K562 (cell line): ENCODE measurements at regions not wholly inside any gene's neighbourhood (a gene's known extent, or its start where the extent isn't known, plus 50 kb on each side); places are given as distances from the start of the nearest gene placed in this dataset.

Source experiments
- ID3 ChIP-seq, 2 experiments: fragments of 250-450 bp in 1 of 2; fragments of 450-650 bp in 1 of 2; sonication (Bioruptor Pico) in 1 of 2; IDR thresholded peaks; 2 replicates each; pipeline versions ENCODE4 v1.6.1 to v1.8.0; 2016 to 2021; ENCODE audit warnings: mild to moderate bottlenecking in 2 of 2, moderate library complexity in 2 of 2, missing compliant biosample characterization in 1 of 2, missing genetic modification characterization in 1 of 2
- MAFK ChIP-seq: IDR thresholded peaks from 2 replicates; pipeline ENCODE4 v1.6.1; 2011; ENCODE audit warnings: low read length, improper control_type of control experiment
- NFIC ChIP-seq: fragments of 450-650 bp; IDR thresholded peaks from 2 replicates; pipeline ENCODE4 v1.6.1; 2017; ENCODE audit warnings: mild to moderate bottlenecking, inconsistent platforms
- ZNF121 ChIP-seq: sonication (generic); formaldehyde crosslinking; conservative IDR thresholded peaks from 2 replicates; pipeline ENCODE4 v1.8.0; 2022; ENCODE audit warnings: missing genetic modification reagents
- ZNF23 ChIP-seq: fragments of 250-450 bp; sonication (Bioruptor Pico); IDR thresholded peaks from 2 replicates; pipeline ENCODE4 v1.4.0; 2020; ENCODE audit warnings: mild to moderate bottlenecking

- TF ChIP-seq ZNF121 (CRISPR knock-in tag) (no peak), ZNF23 (CRISPR knock-in tag) (no peak), MAFK (no peak), ID3 (CRISPR knock-in tag; IDR thresholded peaks at IDR 0.05) (no peak), ID3 (tag; IDR thresholded peaks at IDR 0.05) (no peak), NFIC (no peak)
Observed at GRCh38 chr7:131056007-131056406, 271.7 kb upstream of the MKLN1 start.
